GM18867 (cell line): ENCODE measurements at regions not wholly inside any gene's neighbourhood (a gene's known extent, or its start where the extent isn't known, plus 50 kb on each side); places are given as distances from the start of the nearest gene placed in this dataset.
"Not testable (repeated sequence)": the region's sequence is repeated elsewhere in the genome, so short reads cannot be mapped to it uniquely, and the experiment has no call there.

Experiments used
- ATAC-seq: cut with Tn5 transposase; IDR thresholded peaks from one replicate; pipeline ENCODE4 v1.9.1; 2021; ENCODE audit warnings: mild to moderate bottlenecking, moderate library complexity; ENCODE audit not compliant: unreplicated experiment

GRCh38 chr2:67895227-67895941, 167.4 kb downstream of the C1D start:
- no peak for ATAC-seq

DNA sequence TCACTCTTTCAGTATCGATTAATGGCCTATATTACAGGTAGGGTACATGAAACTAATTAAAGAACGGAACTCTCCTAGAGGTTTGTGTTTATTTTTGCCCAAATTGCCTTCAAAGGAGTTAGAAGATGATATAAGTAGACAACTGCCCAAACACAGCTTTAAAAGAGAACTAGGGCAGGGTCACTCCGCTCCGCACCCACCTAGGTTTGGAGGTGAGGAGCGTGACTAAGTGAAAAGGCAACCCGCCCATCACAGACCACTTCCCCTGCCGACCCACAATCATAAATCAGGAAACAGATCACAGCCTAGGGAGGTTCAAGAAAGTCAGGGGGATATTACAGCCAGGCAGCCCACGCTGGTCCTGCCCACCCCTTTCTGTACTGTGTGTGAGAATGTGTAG, 166.7 kb downstream of the C1D start:
- ATAC-seq: no peak

DNA sequence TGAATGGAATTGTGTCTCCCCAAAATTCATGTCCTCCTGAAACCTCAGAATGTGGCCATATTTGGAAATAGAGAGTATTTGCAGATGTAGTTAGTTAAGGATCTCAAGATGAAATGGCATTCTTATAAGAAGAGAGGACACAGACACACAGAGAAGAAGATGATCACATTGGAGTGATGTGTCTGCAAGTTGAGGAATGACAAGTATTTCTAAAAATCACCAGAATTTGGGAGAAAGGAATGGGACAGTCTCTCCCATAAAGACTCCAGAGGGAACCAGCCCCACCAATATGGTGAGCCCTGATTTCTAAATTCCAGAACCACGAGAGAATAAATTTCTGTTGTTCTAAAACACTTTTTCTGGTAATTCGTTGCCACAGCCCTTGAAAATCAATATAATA, 166.3 kb downstream of the C1D start:
- no peak for ATAC-seq

DNA sequence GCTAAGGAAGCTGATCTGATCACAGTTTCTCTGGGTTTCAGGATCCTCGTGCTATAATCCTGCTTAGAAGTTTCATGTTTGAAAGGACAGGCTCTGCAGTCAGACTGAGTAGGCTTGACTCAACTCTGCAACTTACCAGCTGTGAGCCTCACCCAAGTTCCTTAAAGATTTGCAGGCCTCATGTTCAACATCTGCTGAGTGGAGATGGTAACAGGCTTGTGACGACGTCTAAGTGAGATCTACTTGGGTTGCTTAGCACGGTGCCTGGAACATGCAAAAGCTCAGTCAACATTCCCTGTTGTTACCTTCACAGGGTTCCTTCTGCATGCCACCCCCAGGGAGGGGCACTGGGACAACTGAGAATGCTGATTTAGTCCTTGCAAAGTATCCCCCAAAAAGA, 164.2 kb downstream of the C1D start:
- no peak for ATAC-seq

- no peak for ATAC-seq
These were observed 163.6 kb downstream of the C1D start for GRCh38 chr2:67899187-67899586.

DNA sequence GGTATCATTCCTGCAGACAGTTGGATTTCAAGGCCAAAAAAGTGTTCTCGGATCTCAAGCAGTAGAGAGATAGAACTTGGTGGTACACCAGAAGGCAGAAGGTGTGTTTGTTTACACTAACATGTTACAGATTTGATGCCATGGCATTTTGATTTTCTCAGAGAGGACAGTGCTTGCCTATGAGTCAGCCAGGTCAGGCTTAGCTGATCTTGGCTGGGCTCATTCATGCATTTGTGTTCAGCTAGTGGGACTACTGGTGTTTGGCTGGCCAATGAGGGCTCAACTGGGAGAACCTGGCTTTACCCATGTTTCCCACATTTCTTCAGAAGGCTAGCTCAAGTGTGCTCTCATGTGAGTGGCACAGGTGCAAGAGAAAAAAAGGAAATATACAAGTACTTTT, 162.0 kb downstream of the C1D start:
- ATAC-seq: no peak

DNA sequence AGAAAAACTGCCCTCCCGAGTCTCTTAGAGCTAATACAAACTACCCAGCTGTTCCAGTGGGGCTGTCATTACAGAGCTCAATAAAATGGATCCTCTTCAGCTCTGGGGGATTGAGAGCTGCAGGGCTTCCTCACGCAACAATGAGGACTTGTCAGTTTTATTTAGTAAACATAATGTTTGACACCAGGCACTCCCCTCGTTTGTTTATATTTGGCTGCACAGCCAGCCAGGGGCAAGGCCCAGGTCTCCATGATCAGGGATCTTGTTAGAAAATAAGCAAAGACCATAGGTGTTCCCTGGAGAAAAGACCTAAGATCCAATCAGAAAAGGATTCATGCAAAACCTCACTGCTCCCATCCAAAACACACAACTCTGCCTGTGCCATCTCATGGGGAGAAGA, 158.2 kb downstream of the C1D start:
- no peak for ATAC-seq

DNA sequence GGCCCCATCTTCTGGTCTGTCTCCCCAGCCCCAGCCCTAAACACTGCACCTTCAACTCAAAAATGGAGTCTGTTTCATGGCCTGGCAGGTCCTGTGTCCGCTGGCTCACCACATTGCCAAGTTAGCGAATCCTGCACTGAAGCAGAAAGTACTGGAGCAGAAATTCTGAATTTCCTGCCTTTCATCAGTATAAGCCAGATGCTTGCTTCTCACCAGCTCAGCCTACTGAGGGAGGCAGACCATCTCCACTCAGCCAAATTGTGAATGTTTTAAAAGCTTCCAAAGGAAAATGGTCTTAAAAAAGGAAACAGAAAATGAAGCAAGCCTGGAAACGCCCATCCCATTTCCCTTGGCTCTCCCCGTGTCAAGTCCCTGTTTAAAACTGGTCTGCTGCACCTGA, 157.8 kb downstream of the C1D start:
- ATAC-seq: no peak

GRCh38 chr2:67906547-67906946, 156.3 kb downstream of the C1D start:
- not testable (repeated sequence) for ATAC-seq

- no peak for ATAC-seq
These were observed 145.3 kb downstream of the C1D start for GRCh38 chr2:67917332-67918054.

GRCh38 chr2:67918471-67918870, 144.3 kb downstream of the C1D start:
- ATAC-seq: no peak

DNA sequence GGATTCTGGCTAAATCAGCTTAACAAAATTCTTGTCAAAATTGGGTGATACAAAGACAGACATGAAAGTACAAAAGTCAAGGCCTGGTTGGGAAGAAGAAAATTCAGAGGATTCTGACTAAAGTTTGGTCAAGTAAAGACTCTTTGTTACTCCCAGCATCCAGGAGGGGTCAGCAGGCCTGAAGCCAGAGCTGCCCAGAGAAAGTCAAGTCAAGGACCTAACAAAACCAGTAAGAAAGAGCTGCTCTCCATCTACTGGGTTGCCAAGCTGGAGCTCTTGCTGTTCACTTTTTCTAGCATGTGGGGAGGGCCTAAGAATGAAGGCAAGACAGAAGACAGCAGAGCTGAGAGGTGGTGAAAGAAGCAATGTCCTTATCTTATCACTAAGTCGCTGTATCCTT, 143.3 kb downstream of the C1D start:
- no peak for ATAC-seq

- no peak for ATAC-seq
These were observed 140.6 kb downstream of the C1D start for GRCh38 chr2:67922080-67922785.

GRCh38 chr2:67923696-67924095, 139.1 kb downstream of the C1D start:
- no peak for ATAC-seq

DNA sequence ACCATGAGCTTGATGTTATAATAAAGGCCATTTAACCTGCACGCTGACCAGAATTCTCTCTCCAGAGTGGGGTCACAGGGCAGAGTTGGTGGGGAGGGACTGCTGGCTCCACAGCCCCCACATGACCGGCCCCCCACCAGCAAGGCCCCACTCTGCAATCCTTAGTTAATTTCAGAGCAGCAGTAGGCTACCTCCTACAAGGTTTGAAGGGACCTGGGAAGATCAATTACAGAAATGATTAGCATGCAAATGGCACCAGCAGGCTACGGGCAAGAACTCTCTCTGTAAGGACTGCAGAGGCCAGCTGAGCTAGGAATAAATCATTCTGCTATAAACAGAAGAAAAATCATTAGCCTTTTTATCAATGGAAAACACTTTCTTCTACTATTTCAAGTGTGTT, 135.3 kb downstream of the C1D start:
- ATAC-seq: no peak

GRCh38 chr2:67930156-67930555, 132.6 kb downstream of the C1D start:
- no peak for ATAC-seq

DNA sequence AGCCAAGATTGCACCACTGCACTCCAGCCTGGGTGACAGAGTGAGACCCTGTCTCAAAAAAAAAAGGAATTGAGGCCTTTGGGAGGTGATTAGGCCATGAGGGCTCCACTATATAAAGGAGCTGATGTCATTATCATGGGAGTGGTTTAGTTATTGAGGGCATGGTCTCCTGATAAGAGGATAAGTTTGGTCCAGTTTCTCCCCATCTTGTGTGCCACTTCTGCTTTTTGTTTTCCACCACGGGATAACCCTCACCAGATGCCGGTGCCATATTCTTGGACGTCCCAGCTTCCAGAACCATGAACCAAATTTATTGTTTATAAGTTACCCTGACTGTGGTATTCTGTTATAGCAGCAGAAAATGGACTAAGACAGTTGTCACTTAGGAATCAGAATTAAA, 125.8 kb downstream of the C1D start:
- no peak for ATAC-seq

- ATAC-seq: no peak
These were observed 124.8 kb downstream of the C1D start for GRCh38 chr2:67938053-67938452.

DNA sequence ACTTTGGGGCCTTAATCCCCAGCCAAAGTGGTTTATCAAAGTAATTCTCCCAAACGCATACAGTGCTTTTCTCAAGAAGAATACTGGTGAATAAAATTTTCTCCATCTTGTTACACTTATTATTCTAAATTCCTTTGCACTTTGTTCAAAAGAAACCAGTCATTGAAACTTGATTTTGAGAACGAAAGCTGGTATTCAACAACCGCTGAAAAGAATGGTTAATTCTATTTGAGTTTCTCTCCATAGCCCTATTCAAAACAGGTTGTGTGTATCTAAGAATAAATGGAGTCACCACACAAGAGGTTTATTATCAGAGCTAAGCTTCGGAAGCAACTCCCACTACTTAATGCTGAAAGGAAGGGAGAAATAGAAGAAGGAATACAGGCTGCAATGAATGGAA, 117.7 kb downstream of the C1D start:
- no peak for ATAC-seq

DNA sequence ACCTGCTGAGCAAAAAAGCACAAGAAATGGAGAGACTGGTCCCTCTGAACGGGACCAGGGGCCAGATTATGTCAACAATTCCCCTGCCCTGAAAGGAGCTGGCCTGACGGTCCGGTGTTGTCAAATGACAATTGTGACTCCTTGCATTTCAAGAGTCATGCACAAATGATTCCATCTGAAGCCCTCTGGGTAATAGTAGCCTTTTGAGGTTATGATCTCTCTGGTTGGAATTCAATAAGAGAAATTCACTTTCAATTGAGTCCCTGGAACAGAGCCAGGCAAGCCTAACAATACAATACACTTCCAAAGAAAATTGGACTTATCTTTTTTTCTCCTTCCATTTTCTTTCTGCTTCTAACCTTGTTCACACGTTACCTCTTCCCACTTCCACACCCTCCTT, 116.9 kb downstream of the C1D start:
- ATAC-seq: no peak

GRCh38 chr2:67948057-67948456, 114.7 kb downstream of the C1D start:
- no peak for ATAC-seq

DNA sequence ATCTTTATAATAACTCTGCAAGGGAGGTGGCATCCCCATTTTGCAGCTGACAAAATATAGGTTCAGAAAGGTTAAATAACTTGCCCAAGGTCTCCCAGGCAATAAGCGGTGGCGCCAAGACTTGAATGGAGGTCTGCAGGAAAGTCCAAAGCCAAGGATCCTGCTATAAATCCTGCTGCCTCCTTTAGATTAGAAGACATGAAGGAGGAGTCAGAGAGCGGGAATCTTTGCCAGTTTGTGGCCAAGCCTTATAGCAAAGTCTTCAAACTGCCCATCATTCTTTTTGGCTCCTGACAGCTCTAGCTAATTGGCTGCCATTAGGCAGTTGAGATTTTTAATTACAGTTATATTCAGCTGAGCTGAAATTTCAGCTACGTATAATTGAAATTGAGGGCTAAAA, 114.3 kb downstream of the C1D start:
- ATAC-seq: no peak
